NCI-H1417 (cell line): ENCODE measurements at regions not wholly inside any gene's neighbourhood (a gene's known extent, or its start where the extent isn't known, plus 50 kb on each side); places are given as distances from the start of the nearest gene placed in this dataset.

Source experiments
- DNase-seq, 3 experiments: peaks; one replicate each; lab custom pipeline; 2025; lab: John Stamatoyannopoulos, UW

DNA sequence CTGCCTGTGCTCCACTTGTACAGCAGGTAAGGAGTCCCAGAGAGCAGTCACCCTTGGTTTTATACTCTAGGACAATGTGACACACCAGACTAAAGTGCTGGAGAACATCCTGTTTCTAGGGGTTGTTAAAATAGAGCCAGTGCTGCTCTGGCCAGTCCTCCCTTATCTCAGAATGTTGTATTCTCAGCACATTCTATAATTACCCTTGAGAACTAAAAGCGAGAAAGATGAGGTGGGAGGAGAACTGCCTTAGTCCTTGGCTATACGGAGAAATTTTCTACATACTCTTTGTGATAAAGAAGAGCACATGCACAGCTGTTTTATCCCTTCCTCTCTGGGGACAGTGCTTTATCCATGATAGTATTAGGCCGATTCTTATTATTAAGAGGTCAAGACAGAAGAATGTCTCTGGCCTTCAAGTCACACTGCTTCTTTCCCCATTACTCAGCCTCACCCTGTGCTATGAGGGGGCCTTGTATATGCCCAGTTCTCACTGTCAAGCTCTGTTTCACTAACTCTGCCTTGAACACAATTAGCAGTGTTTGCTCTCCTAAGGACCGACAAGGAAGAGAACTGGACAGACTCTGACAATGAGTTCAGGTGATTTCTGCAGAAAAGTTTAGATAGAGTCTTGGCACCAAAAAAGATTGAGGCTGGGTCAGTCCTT is 385.8 kb downstream of the TRIB2 start:
- DNase-seq: no peak

DNA sequence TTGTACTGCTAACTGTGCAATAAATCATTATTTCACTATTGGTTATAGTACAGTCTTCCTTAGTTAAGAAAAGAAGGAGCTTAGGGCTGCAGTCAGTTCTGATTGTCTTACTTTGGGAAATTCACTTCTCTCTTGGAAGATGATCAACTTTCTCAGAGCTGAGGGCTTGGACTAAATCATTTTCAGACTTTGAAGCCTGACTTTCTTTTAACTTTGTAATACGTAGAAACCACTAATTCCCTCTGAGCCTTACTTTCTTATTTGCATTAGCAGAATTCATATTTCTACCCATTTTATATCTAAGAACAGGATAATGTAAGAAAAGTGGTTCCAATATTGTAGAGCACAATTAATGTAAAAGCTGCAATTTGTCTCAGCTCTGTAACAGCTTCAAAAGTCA is 386.4 kb downstream of the TRIB2 start:
- DNase-seq: no peak

- DNase-seq: no peak
Observed at GRCh38 chr2:13103778-13104493, 387.2 kb downstream of the TRIB2 start.

- DNase-seq: no peak
Observed at GRCh38 chr2:13104723-13105122, 388.0 kb downstream of the TRIB2 start.

DNA sequence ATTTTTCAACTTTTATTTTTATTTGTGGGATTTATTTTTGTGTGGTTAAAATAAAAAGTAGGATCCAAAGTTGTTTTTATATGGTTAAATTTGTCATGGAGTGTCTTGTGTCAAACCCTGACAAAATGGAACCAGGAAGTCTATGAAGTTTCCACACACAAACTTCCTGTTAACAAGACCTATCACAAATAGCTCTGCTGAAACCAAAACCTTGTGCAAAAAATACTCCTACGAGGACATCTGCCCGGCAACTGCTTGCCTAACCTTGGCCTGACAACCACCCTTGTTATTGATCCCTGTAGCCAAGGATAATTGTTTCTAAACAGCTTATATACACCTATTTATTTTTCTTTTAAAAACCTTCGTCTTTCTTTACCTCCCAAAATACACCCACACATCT is 389.6 kb downstream of the TRIB2 start:
- no peak for DNase-seq

- DNase-seq: no peak
Observed at GRCh38 chr2:13109516-13109915, 392.8 kb downstream of the TRIB2 start.

- no peak for DNase-seq
Observed at GRCh38 chr2:13110825-13111224, 394.1 kb downstream of the TRIB2 start.

DNA sequence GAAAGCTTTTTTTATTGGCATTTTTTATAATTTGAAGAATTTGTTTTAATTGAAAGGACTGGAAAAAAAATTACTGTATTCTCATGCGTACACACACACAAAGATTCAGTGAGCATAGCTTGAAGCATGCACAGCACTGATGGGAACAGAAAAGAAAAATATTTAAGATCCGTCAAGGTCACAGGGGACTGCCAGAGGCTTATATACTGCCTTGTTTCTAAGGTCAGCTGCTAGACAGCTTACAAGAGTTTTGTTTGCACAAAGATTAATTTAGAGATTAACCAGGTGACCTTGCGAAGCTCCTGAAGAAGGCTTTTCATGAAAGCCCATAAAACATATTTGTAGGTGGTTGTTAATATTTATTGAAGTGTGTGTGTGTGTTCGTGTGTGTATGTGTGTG is 396.3 kb downstream of the TRIB2 start:
- DNase-seq: peak in 1 of 3 experiments; percentile 45

DNA sequence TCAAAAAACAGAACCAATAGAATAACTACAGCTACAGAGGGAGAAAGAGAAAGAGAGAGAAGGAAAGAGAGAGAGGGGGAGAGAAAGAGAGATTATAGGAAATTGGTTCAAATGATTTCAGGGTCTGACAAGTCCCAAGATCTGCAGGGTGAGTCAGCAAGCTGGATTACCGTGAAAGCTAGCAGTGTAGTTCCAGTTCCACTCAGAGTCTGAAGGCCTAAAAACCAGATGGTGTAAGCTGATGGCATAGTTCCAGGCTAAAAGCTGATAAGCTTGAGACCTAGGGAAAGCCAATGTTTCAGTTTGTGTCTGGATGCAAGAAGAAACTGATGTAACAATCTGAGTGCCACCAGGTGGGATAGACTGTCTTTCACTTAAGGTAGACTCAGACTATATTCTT is 397.7 kb downstream of the TRIB2 start:
- no peak for DNase-seq

- peak in 2 of 3 experiments; percentile 33 to 69 for DNase-seq
Observed at GRCh38 chr2:13115643-13116042, 398.9 kb downstream of the TRIB2 start.

- DNase-seq: no peak
Observed at GRCh38 chr2:13121096-13121495, 404.4 kb downstream of the TRIB2 start.

- peak in 2 of 3 experiments; percentile 40 to 79 for DNase-seq
Observed at GRCh38 chr2:13128139-13128538, 411.4 kb downstream of the TRIB2 start.

GRCh38 chr2:13135369-13135768 is 418.6 kb downstream of the TRIB2 start:
- DNase-seq: no peak

DNA sequence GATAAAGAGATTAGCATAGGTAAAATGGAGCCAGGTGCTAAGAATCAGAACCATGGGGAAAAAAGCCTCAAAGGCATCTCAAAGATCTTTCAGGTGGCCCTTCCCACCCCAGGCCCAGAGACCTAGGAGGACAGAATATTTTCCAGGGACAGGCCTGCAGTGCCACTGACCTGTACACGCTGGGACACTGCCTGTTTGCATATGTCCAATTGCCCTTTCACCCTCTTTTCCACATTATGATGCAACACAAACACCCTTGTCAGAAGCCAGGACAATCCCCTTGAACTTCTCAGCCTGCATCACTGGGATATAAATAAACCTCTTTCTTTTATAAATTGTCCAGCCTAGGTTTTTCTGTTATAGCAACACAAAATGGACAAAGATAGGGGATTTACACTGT is 419.1 kb downstream of the TRIB2 start:
- DNase-seq: no peak

GRCh38 chr2:13137679-13138078 is 420.9 kb downstream of the TRIB2 start:
- no peak for DNase-seq

DNA sequence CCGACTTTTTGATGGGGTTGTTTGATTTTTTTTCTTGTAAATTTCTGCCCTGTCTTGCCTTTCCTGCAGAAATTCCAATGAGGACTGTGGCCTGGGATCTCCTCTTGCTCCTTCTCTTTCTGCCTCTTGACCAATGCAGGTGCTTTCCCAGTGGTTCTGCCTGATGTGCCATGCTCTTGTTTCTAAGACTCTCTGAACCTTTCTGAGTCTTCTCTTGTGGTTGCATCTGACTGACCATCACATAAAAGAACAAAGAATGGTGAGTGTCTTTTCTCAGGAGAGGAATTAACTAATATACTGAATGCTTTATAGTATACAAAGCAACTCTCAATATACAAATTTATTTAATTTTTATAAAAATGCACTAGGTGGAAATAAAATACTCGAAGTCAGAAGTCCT is 424.6 kb downstream of the TRIB2 start:
- no peak for DNase-seq

- no peak for DNase-seq
Observed at GRCh38 chr2:13143451-13143850, 426.7 kb downstream of the TRIB2 start.

- DNase-seq: no peak
Observed at GRCh38 chr2:13156916-13157315, 440.2 kb downstream of the TRIB2 start.

DNA sequence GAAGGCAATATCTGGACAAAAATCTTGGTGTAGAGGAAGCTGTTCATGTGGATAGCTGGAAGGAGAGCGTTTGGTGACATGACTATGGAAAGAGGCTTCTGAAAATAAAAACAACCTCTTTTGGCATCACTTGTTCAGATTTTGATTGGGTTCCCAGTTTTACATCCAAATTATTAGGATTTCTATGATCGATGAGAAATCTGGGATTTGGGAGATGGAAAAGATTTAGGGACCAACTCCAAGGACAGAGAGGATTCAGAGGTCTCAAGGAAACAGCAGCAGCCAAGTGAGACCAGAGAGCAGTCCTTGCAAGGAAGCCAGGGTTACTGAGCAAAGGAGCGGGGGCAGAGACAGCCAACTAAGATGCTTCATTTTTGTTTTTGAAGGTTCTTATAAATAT is 441.7 kb downstream of the TRIB2 start:
- DNase-seq: no peak

GRCh38 chr2:13180729-13181128 is 464.0 kb downstream of the TRIB2 start:
- DNase-seq: no peak

- DNase-seq: peak in 1 of 3 experiments; percentile 42
Observed at GRCh38 chr2:13193075-13193474, 476.3 kb downstream of the TRIB2 start.

DNA sequence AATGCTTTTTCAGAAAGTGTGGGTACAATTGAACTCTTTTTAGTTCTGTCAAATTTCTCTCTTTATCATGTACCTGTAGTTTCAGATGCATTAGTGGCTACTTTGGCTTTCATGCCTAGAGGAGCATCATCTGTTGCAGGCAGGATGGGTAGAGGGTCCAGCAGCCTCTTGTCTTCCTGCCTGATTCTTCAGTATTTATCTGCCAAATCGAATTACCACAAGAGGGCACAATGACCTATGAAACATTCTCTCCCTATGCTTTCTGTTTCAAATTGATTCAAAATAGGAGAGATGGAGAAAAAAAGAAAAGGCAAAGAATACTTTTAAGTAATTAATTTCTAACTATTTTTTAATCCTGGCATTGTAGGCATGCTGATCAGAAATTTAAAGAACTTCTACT is 477.2 kb downstream of the TRIB2 start:
- DNase-seq: peak; percentile 15 to 86 (median 55)

DNA sequence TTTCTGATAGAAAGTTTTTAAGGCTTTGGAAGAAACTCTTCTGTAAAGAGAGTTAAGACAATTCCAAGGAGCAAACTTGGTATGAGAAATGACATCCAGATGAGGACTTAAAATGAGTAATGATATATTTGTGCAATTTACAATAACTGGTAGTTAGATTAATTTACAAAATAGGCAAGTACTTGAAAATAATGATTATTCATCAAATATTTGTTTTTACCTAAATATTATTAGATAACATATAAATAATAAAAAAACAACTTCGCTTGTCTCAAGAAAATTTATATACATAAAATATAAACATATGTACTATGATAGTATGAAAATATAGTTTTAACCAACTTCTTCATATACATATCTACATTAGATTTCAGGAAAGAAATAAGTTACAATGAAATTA is 478.5 kb downstream of the TRIB2 start:
- no peak for DNase-seq

DNA sequence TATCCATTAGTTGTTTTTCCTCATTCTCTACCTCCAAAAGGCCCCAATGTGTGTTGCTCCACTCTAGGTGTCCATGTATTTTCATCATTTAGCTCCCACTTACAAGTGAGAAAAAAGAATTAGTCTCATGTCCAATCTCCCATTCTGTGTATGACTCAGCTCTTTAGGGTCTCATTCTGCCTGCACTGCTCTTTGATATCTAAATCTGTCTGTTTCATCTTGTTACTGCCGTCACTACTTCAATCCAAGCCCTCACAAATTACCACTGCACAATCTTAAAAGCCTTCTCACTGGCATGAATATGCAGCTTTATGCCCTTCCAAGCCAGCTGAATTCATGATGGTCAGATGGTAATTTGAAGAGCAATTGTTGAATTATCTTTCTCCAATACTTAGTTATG is 480.5 kb downstream of the TRIB2 start:
- no peak for DNase-seq
